Left lung (tissue), 4 donors: ENCODE measurements at regions not wholly inside any gene's neighbourhood (a gene's known extent, or its start where the extent isn't known, plus 50 kb on each side); places are given as distances from the start of the nearest gene placed in this dataset.

Experiments used
- ATAC-seq: fragments of 200-7000 bp; cut with Tn5 transposase; one replicate; pipeline ENCODE4 v1.9.1; 2020; ENCODE audit warnings: moderate library complexity
- DNase-seq, 4 donors: peaks; one replicate each; pipeline ENCODE4 v3.0.0-alpha.2; 2013 to 2020
- H3K27ac ChIP-seq, 2 donors: fragments of 200-600 bp; sonication (generic) in 1 of 2; one replicate each; pipeline versions ENCODE4 v1.5.0 to v1.8.0; 2020 to 2021
- H3K27me3 ChIP-seq, 2 donors: fragments of 200-600 bp; sonication (generic) in 1 of 2; one replicate each; pipeline versions ENCODE4 v1.5.0 to v1.8.0; 2020 to 2021
- H3K36me3 ChIP-seq, 2 donors: fragments of 200-600 bp; sonication (generic) in 1 of 2; one replicate each; pipeline versions ENCODE4 v1.5.0 to v1.8.0; 2020 to 2021
- H3K4me1 ChIP-seq, 2 donors: fragments of 200-600 bp; one replicate each; pipeline ENCODE4 v1.8.0; 2021
- H3K4me3 ChIP-seq, 2 donors: fragments of 200-600 bp; sonication (generic) in 1 of 2; one replicate each; pipeline versions ENCODE4 v1.5.0 to v1.8.0; 2020 to 2021; ENCODE audit warnings: mild to moderate bottlenecking in 1 of 2
- H3K9me3 ChIP-seq, 2 donors: fragments of 200-600 bp; sonication (generic) in 1 of 2; one replicate each; pipeline versions ENCODE4 v1.5.0 to v1.8.0; 2020 to 2021
- CTCF ChIP-seq, 2 donors: fragments of 200-600 bp; sonication (generic) in 1 of 2; IDR thresholded peaks; one replicate each; pipeline versions ENCODE4 v1.5.0 to v1.8.0; 2021; ENCODE audit warnings: antibody characterized with exemption in 2 of 2
- intact Hi-C, 2 donors: fragments of 100-400 bp; cut with DNase I; formaldehyde crosslinking; loops; one replicate each; pipeline versions ENCODE4 v1.11.2 to v1.14.2; 2022
- donor health status: DM: no; HTN: yes; CAD: no.
- donor health status: DM: no; HTN: no; CAD: no.

DNA sequence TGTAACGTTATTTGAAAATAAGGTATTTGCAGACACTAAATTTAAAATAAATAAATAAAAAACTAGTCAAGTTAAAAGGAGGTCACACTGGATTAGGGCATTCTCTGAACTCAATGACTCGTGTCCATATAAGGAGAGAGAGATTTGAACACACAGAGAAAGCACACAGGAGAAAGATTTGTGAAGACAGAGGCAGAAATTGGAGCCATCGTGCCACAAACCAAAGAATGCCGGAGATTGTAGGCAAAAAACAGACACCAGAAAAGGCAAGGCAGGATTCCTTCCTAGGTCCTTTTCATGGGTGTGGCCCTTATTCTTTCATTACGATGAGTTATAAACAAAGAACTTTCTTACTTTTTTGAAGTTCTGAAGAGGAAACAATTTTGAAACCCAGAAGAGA lies 981.5 kb downstream of the DCDC2C start:
- no peaks in the 10 kb centered on the region for H3K9me3 ChIP-seq
- no peak overlapping the region for H3K27ac ChIP-seq
- no peaks in the 10 kb centered on the region for H3K27me3 ChIP-seq
- no peaks in the 10 kb centered on the region for H3K4me1 ChIP-seq
- ATAC-seq: no peak
- TF ChIP-seq CTCF (IDR thresholded peaks at IDR 0.05): no peak
- DNase-seq: no peak
- no peak overlapping the region for H3K4me3 ChIP-seq
- H3K36me3 ChIP-seq: no peaks in the 10 kb centered on the region
- intact Hi-C loops: no loop called here

DNA sequence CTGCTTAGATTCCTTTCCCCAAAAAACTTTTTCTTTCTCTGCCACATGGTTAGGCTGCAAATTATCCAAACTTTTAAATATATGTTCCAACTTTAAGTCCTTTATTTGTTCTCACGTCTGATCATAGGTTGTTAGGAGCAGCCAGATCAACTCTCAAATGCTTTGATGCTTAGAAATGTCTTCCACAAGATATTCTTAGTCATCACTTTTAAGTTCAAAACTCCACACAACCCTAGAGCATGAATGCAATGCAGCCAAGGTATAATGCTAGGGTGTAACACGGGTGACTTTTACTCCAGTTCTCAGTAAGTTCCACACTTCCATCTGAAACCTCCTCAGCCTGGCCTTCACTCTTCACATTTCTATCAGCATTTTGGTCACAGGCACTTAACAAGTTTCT lies 987.5 kb downstream of the DCDC2C start:
- Histone ChIP-seq H3K9me3 (no peaks in the 10 kb centered on the region), H3K4me1 (no peaks in the 10 kb centered on the region), H3K4me3 (no peak overlapping the region), H3K27me3 (no peaks in the 10 kb centered on the region), H3K27ac (no peak overlapping the region), H3K36me3 (no peaks in the 10 kb centered on the region)
- DNase-seq (no peak), ATAC-seq (no peak)
- intact Hi-C loops: no loop called here
- TF ChIP-seq CTCF (IDR thresholded peaks at IDR 0.05): no peak

DNA sequence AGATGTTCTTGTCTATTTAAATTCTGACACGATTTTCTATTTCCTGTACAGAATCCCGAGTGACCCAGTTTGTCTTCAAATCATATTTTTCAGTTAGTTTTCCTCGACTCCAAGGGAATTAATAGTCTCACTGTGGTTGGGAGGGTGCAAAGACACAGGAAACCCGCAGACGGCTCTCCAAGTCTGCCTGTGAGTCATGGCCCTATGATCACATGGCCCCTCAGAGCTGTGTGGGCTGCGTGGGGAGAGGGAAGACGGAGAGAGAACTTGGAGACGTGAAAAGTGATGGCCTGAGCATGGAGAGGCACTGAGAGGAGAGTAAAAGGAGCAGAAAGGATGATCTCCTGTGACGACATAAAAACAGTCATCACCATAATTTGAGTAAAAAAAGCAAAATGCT lies 989.9 kb downstream of the DCDC2C start:
- no peaks in the 10 kb centered on the region for H3K4me1 ChIP-seq
- no peaks in the 10 kb centered on the region for H3K36me3 ChIP-seq
- peak; percentile 31 for ATAC-seq

DNA sequence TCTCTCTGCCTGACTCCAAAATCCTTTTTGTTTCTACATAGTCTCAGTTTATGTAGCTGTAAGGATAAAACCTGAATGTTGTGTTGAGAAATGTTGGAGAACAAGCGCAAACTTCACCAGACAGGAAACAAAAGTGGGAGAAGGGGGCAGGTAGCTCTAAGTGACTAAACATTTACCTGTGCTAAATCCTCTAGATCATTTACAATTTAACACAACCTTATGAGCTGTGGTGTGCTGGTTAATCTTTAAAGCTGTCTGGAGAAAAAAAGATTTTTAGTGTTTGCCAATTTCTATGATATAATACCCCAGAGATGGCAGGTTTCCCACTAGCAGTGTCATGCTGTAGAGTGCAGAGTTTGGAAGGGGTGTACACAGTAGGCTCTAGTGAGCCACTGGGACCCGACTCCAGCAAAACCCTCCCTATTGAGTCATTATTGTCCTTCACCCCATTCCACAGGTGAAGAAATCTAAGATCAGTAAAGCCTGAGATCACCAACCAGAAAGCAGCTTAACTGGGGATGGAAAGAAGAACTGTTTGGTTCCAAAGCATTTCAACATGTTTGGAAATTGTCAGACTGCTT lies 992.0 kb downstream of the DCDC2C start:
- H3K4me3 ChIP-seq: no peak overlapping the region
- no peaks in the 10 kb centered on the region for H3K4me1 ChIP-seq
- no peak for TF ChIP-seq CTCF (IDR thresholded peaks at IDR 0.05)
- intact Hi-C loops: no loop called here
- no peaks in the 10 kb centered on the region for H3K9me3 ChIP-seq
- DNase-seq (no peak), ATAC-seq (no peak)
- H3K27me3 ChIP-seq: no peaks in the 10 kb centered on the region
- H3K36me3 ChIP-seq: no peaks in the 10 kb centered on the region
- H3K27ac ChIP-seq: no peak overlapping the region

More for the DNA sequence above, 989.9 kb downstream of the DCDC2C start:
- no peak for TF ChIP-seq CTCF (IDR thresholded peaks at IDR 0.05)
- no peaks in the 10 kb centered on the region for H3K27me3 ChIP-seq
- no peak for DNase-seq
- H3K27ac ChIP-seq: no peak overlapping the region
- intact Hi-C loops: no loop called here
- no peak overlapping the region for H3K4me3 ChIP-seq
- no peaks in the 10 kb centered on the region for H3K9me3 ChIP-seq

GRCh38 chr2:4715065-4715464 lies 977.1 kb upstream of the SOX11 start:
- no peak overlapping the region for H3K27ac ChIP-seq
- no peak for ATAC-seq
- H3K4me3 ChIP-seq: no peak overlapping the region
- H3K9me3 ChIP-seq: peaks cover 0 to 25% of the 10 kb centered on the region in 2 donors
- no peaks in the 10 kb centered on the region for H3K27me3 ChIP-seq
- H3K4me1 ChIP-seq: no peaks in the 10 kb centered on the region
- no peaks in the 10 kb centered on the region for H3K36me3 ChIP-seq
- DNase-seq: no peak
- no peak for TF ChIP-seq CTCF (IDR thresholded peaks at IDR 0.05)
- intact Hi-C loops: no loop called here
